ENCODE measurements at regions not wholly inside any gene's neighbourhood (a gene's known extent, or its start where the extent isn't known, plus 50 kb on each side); places are given as distances from the start of the nearest gene placed in this dataset.
A peak's percentile ranks its signal among the peaks of the same experiment; 100 is the strongest.

DNA sequence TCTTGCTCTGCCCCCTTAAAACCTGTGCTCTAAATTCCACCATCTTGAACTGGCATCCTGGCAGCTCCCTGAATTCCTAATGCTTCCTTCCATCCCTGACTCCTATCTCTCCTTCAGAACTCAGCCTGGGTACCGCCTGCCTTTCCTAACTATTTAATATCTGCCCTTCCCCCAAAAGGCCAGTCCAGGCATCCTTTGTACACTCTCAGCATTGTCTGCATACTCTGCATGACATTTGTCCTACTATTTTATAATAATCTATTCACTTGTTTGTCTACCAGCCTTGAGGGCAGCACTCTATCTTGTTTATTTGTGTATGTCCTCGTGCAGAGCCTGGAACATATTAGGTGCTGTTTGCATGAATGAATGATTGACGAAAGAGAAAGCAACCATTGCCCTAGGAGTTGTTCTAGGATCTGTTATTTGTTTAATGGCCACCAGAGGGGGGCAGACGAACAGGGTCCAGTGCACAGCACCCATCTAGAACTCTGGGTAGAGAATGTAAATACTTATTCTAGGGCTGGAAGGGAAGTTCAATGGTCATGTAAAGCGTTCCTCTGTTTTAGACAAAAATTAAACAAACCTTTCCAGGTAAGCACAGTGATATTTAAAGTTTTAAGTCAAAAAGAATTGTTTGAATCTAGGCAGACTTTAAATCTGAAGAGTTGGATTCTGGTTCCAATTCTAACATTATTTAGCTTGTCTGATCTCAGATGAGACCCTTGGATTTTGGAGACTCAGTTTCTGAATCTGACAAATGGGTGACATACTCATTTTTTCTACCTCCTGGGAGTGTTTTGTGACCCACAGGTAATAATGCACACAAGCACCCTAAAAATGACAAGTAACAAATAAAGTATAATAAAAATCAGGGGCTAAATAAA is 125.8 kb upstream of the GALNT15 start:
- TF ChIP-seq TAF1 (IDR thresholded peaks at IDR 0.05; ENCODE audit: borderline replicate concordance, low read depth, low read length), result no peak
- DNase-seq (ENCODE audit: insufficient read length), result peak; percentile 47
- FAIRE-seq, result peak; percentile 89

DNA sequence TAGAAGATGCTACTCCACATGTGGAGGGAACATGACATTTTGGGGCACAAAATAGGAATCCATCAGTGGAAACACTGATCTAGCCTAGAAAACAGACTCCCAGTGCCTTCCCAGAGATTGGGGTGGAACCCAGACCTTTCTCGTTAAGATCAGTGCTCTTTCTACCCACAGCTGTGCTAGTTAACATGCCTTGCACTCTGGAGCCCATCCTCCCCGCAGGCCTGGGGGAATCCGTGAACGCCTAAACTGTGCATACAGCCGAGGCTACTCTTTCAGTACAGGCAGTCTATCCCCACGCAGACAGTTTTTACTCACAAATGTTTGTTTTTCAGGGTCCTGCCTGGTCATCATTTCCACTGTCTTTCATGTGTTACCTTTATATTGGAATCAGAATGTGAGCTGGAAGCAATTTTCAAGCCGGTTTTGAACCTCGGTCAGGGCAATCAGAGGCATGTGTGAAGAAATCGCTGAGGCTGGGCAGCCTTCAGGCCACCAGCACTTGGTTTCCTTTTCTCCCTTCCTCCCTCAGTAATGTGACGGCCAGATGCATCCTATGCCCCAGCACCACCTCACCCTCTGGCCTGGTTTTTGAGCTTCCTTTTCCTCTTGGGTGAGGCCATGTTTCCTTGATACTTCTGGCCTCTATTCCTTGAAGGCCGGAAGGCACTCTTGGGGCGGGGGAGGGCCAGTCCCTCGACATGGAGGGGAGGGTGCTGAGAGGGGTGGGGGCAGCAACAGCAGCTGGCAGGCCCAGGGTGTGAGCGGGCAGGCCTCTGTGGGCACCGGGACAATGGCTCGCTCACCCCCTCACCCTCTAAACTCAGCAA is 123.6 kb upstream of the GALNT15 start:
- TF ChIP-seq POLR2A (IDR thresholded peaks at IDR 0.05; ENCODE audit: low read depth, low read length) (no peak), POLR2AphosphoS5 (IDR thresholded peaks at IDR 0.05; ENCODE audit: low read depth, low read length) (no peak)
- FAIRE-seq (no peak), DNase-seq (ENCODE audit: insufficient read length) (no peak)

DNA sequence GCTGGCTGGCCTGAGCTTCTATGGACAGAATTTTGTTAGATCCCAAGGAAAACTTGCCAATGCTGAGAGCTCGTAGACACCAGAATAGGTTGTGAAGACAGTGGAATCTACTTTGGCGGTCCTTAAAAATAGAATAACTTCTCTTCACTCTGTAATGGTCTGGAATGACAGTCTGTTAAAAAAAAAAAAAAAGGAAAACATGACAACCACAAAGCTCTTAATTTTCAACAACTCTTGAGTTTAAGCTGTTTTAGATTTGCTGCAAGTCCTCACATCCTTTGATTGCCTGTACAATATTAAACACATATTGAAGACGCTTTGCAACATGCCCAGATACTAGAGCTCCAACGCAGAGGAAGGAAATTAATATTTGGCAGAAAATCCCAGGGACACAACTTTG is 122.8 kb upstream of the GALNT15 start:
- DNase-seq (ENCODE audit: insufficient read length) (no peak), FAIRE-seq (no peak)
- TF ChIP-seq POLR2A (IDR thresholded peaks at IDR 0.05; ENCODE audit: low read depth, low read length), result no peak
- no peak for TF ChIP-seq POLR2AphosphoS5 (IDR thresholded peaks at IDR 0.05; ENCODE audit: low read depth, low read length)
- TF ChIP-seq TAF1 (IDR thresholded peaks at IDR 0.05; ENCODE audit: borderline replicate concordance, low read depth, low read length), result no peak

DNA sequence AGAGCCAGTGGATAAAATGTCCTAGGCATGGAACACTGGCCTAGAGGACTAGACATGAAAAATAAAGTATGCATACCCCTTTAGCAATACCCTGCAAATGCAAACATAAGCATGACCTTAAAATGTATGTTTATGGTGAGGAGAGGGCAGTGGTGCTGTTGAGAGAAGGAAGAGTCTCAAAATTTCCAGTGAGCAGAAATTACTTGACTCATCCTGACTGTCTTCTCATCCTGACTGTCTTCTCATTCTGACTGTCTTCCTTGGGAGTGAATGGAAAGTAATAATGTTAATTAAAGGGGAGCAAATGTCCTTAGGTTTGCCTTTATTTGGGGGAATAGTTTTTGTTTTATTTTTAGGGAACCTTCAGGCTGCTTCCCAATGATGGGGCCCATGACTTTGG is 121.5 kb upstream of the GALNT15 start:
- no peak for FAIRE-seq
- no peak for TF ChIP-seq POLR2AphosphoS5 (IDR thresholded peaks at IDR 0.05; ENCODE audit: low read depth, low read length)
- TF ChIP-seq POLR2A (IDR thresholded peaks at IDR 0.05; ENCODE audit: low read depth, low read length), result no peak
- no peak for TF ChIP-seq TAF1 (IDR thresholded peaks at IDR 0.05; ENCODE audit: borderline replicate concordance, low read depth, low read length)
- no peak for DNase-seq (ENCODE audit: insufficient read length)

DNA sequence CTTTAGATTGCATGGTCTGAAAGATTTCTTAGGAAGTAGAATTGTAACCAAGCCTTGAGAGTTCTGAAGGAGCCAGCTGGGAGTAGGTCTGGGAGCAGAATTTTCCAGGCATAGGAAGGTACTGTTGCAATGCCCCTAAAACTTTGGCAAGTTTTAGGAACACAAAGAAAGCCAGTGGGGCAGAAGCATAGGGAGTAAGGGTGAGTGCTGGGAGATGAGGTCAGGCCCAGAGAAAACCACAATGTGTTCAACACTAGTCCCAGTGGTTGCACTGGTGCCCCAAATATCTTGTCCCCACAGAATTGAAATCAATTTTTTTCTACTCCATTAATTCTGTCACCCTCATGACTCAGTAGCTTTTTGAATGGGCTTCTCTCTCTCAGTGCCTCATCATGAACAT is 120.7 kb upstream of the GALNT15 start:
- TF ChIP-seq TAF1 (IDR thresholded peaks at IDR 0.05; ENCODE audit: borderline replicate concordance, low read depth, low read length) (no peak), POLR2A (IDR thresholded peaks at IDR 0.05; ENCODE audit: low read depth, low read length) (no peak), POLR2AphosphoS5 (IDR thresholded peaks at IDR 0.05; ENCODE audit: low read depth, low read length) (no peak)
- no peak for DNase-seq (ENCODE audit: insufficient read length)
- no peak for FAIRE-seq

- FAIRE-seq, result no peak
- TF ChIP-seq POLR2A (IDR thresholded peaks at IDR 0.05; ENCODE audit: low read depth, low read length), result no peak
- no peak for TF ChIP-seq TAF1 (IDR thresholded peaks at IDR 0.05; ENCODE audit: borderline replicate concordance, low read depth, low read length)
- no peak for TF ChIP-seq POLR2AphosphoS5 (IDR thresholded peaks at IDR 0.05; ENCODE audit: low read depth, low read length)
- no peak for DNase-seq (ENCODE audit: insufficient read length)
Measured at GRCh38 chr3:16055606-16056211, 118.8 kb upstream of the GALNT15 start.

- FAIRE-seq (no peak), DNase-seq (ENCODE audit: insufficient read length) (no peak)
- TF ChIP-seq POLR2AphosphoS5 (IDR thresholded peaks at IDR 0.05; ENCODE audit: low read depth, low read length), result no peak
- no peak for TF ChIP-seq POLR2A (IDR thresholded peaks at IDR 0.05; ENCODE audit: low read depth, low read length)
Measured at GRCh38 chr3:16056217-16056616, 118.3 kb upstream of the GALNT15 start.

- no peak for TF ChIP-seq POLR2A (IDR thresholded peaks at IDR 0.05; ENCODE audit: low read depth, low read length)
- TF ChIP-seq TAF1 (IDR thresholded peaks at IDR 0.05; ENCODE audit: borderline replicate concordance, low read depth, low read length), result no peak
- no peak for TF ChIP-seq POLR2AphosphoS5 (IDR thresholded peaks at IDR 0.05; ENCODE audit: low read depth, low read length)
- FAIRE-seq, result no peak
- no peak for DNase-seq (ENCODE audit: insufficient read length)
Measured at GRCh38 chr3:16058521-16058920, 116.0 kb upstream of the GALNT15 start.

DNA sequence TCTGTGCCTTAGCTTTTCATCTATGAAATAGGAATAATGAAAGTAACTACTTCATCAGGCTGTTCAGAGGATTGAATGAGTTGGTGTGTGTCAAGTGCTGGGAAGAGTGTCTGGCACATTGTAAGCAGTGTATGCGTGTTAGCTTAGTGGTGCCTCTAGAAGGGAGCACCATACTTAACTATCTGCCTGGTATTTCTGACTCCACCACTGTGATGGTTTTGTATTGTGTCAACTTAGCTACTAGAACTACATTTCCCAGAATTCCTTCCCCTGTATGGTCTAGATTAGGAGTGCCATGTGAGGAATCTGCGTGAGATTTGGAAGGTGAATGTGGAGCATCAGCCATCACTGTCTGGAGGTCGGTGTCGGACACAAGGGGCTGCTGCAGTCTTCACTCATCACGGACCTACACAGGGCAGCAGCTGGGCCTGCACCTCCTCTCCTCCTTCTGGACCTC is 115.4 kb upstream of the GALNT15 start:
- TF ChIP-seq POLR2A (IDR thresholded peaks at IDR 0.05; ENCODE audit: low read depth, low read length), result no peak
- TF ChIP-seq TAF1 (IDR thresholded peaks at IDR 0.05; ENCODE audit: borderline replicate concordance, low read depth, low read length), result no peak
- TF ChIP-seq POLR2AphosphoS5 (IDR thresholded peaks at IDR 0.05; ENCODE audit: low read depth, low read length), result no peak
- DNase-seq (ENCODE audit: insufficient read length) (no peak), FAIRE-seq (no peak)

DNA sequence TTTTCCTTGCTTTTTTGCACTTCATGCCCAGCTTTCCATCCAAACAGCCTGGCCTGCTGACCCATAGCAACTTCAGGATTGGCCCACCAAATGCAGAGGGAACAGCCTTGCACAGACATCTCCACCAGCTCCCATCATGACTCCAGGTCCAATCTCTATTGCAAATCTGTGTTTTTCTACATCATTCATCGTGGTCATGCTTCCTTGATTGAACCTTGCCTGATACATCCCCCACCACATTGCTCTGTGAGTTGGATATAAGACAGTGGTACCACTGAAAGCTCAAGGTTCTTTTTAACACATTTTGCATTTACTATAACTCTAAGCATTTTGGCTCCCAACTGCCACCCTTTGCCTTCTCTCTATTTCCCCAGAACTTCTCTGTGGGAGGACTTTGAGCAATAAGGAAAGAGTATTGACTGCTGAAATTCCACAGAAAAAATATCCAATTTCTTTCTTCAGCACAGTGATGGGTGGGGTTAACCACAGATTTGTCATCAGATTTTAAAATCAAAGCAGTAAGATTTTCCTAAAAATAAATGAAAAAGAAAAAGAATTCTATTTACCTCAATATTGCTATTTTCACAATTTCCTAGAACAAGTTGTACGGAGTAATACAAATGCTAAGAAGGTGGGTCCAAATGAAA is 114.6 kb upstream of the GALNT15 start:
- no peak for DNase-seq (ENCODE audit: insufficient read length)
- TF ChIP-seq POLR2AphosphoS5 (IDR thresholded peaks at IDR 0.05; ENCODE audit: low read depth, low read length), result no peak
- TF ChIP-seq POLR2A (IDR thresholded peaks at IDR 0.05; ENCODE audit: low read depth, low read length), result no peak
- TF ChIP-seq TAF1 (IDR thresholded peaks at IDR 0.05; ENCODE audit: borderline replicate concordance, low read depth, low read length), result no peak
- no peak for FAIRE-seq

GRCh38 chr3:16060358-16060852 is 114.1 kb upstream of the GALNT15 start:
- FAIRE-seq (no peak), DNase-seq (ENCODE audit: insufficient read length) (no peak)
- no peak for TF ChIP-seq POLR2A (IDR thresholded peaks at IDR 0.05; ENCODE audit: low read depth, low read length)
